Adrenal gland (tissue), 9 donors: ENCODE measurements at regions not wholly inside any gene's neighbourhood (a gene's known extent, or its start where the extent isn't known, plus 50 kb on each side); places are given as distances from the start of the nearest gene placed in this dataset.
A peak's percentile ranks its signal among the peaks of the same experiment; 100 is the strongest.

ENCODE experiments used
- DNase-seq, 7 donors: peaks; one replicate each; pipeline ENCODE4 v3.0.0-alpha.2; 2019 to 2020
- H3K27ac ChIP-seq, 5 donors: fragments of 200-600 bp; sonication (generic) in 4 of 5; 1 replicate in 3 of 5; 2 replicates in 2 of 5; pipeline versions ENCODE4 v1.5.1 to v1.8.0; 2016 to 2020; ENCODE audit warnings: mild to moderate bottlenecking in 1 of 5
- H3K27me3 ChIP-seq: fragments of 200-600 bp; 2 replicates; pipeline ENCODE4 v1.8.0; 2021
- H3K36me3 ChIP-seq, 2 donors: fragments of 200-600 bp; replicated peaks in 1 of 2; 1 replicate in 1 of 2; 2 replicates in 1 of 2; pipeline versions ENCODE4 v1.5.1 to v1.8.0; 2018 to 2022
- H3K4me1 ChIP-seq, 2 donors: fragments of 200-600 bp; replicated peaks in 1 of 2; 1 replicate in 1 of 2; 2 replicates in 1 of 2; pipeline versions ENCODE4 v1.5.1 to v1.8.0; 2018 to 2021
- H3K4me3 ChIP-seq, 4 donors: fragments of 200-600 bp; sonication (generic) in 3 of 4; one replicate each; pipeline ENCODE4 v1.5.1; 2016 to 2018
- H3K9me3 ChIP-seq, 3 donors: fragments of 200-600 bp; sonication (generic) in 1 of 3; replicated peaks in 1 of 3; 1 replicate in 2 of 3; 2 replicates in 1 of 3; pipeline versions ENCODE4 v1.5.1 to v1.8.0; 2016 to 2021
- CTCF ChIP-seq, 6 experiments: fragments of 450-650 bp in 4 of 6; fragments of 200-600 bp in 2 of 6; sonication (generic) in 1 of 6; IDR thresholded peaks; 1 replicate in 5 of 6; 2 replicates in 1 of 6; pipeline versions ENCODE4 v1.5.1 to v1.8.0; 2016 to 2021; ENCODE audit warnings: antibody characterized with exemption in 6 of 6, mild to moderate bottlenecking in 2 of 6, moderate library complexity in 1 of 6
- POLR2A ChIP-seq, 2 donors: fragments of 450-650 bp; IDR thresholded peaks; one replicate each; pipeline ENCODE4 v1.6.1; 2017; ENCODE audit warnings: antibody characterized with exemption in 2 of 2, mild to moderate bottlenecking in 2 of 2, moderate library complexity in 1 of 2
- WGBS, 4 donors: extraction: QIAGEN DNeasy Blood & Tissue Kit in 2 of 4; methylation state at CpG; one replicate each; pipeline versions ENCODE4 v1.1.5 to v1.1.7; 2013 to 2017; 5-methylcytosine and 5-hydroxymethylcytosine counted together
- intact Hi-C, 2 donors: fragments of 100-400 bp; cut with DNase I; formaldehyde crosslinking; loops; one replicate each; pipeline versions ENCODE4 v1.14.1 to v1.15.0; 2022 to 2023
- donor health status: healthy with polysubstance abuse.
- donor health status: Bipolar disorder and iron deficiency.
- donor health status: DM: yes; HTN: yes; CAD: no.
- donor health status: DM: no; HTN: no; CAD: no.
- donor health status: DM: no; HTN: no; CAD: no.

GRCh38 chr1:235012436-235013210 lies 116.0 kb downstream of the TOMM20 start:
- intact Hi-C loops = no loop called here

GRCh38 chr1:235011599-235012435 lies 116.8 kb downstream of the TOMM20 start:
- WGBS, 4 donors = 62 to 71% (median 65%) methylated on average over 16 to 22 of the region's 22 CpGs
- intact Hi-C loops = no loop called here
- DNase-seq = peak; percentile 34 to 88 (median 64)

More at GRCh38 chr1:235012436-235013210, 116.0 kb downstream of the TOMM20 start:
- Histone ChIP-seq H3K4me3 (no peak overlapping the region), H3K9me3 (no peaks in the 10 kb centered on the region), H3K27me3 (no peaks in the 10 kb centered on the region), H3K27ac (peak overlapping the region in 2 of 5 donors; percentile 61 to 67), H3K36me3 (no peaks in the 10 kb centered on the region), H3K4me1 (peaks cover 0 to 16% of the 10 kb centered on the region in 2 donors)
- TF ChIP-seq POLR2A (IDR thresholded peaks at IDR 0.05) (no peak), CTCF (IDR thresholded peaks at IDR 0.05) (no peak)
- WGBS, 4 donors = 58 to 76% (median 70%) methylated on average over 9 to 10 of the region's 10 CpGs
- peak in 1 of 7 donors; percentile 6 for DNase-seq

GRCh38 chr1:235011064-235011598 lies 117.5 kb downstream of the TOMM20 start:
- WGBS, 4 donors = 76 to 88% (median 82%) methylated on average over 7 of the region's 7 CpGs
- no peaks in the 10 kb centered on the region for H3K9me3 ChIP-seq
- no peak overlapping the region for H3K4me3 ChIP-seq
- H3K36me3 ChIP-seq = no peaks in the 10 kb centered on the region
- peaks cover 0 to 16% of the 10 kb centered on the region in 2 donors for H3K4me1 ChIP-seq
- peak overlapping the region in 1 of 5 donors; percentile 67 for H3K27ac ChIP-seq
- intact Hi-C loops = no loop called here
- no peak for TF ChIP-seq POLR2A (IDR thresholded peaks at IDR 0.05)
- no peak for TF ChIP-seq CTCF (IDR thresholded peaks at IDR 0.05)
- H3K27me3 ChIP-seq = no peaks in the 10 kb centered on the region
- peak in 2 of 7 donors; percentile 1 to 35 for DNase-seq

More at GRCh38 chr1:235011599-235012435, 116.8 kb downstream of the TOMM20 start:
- Histone ChIP-seq H3K27ac (peak overlapping the region in 2 of 5 donors; percentile 61 to 67), H3K9me3 (no peaks in the 10 kb centered on the region), H3K36me3 (no peaks in the 10 kb centered on the region), H3K27me3 (no peaks in the 10 kb centered on the region), H3K4me3 (no peak overlapping the region), H3K4me1 (peaks cover 0 to 16% of the 10 kb centered on the region in 2 donors)
- TF ChIP-seq CTCF (IDR thresholded peaks at IDR 0.05) (no peak), POLR2A (IDR thresholded peaks at IDR 0.05) (no peak)
